SK-N-SH (cell line): ENCODE measurements at regions not wholly inside any gene's neighbourhood (a gene's known extent, or its start where the extent isn't known, plus 50 kb on each side); places are given as distances from the start of the nearest gene placed in this dataset.

Experiments used
- CTCF ChIA-PET: fragments of 300-600, 350-600 bp; formaldehyde crosslinking; extraction: SDS; loops from one replicate; lab custom pipeline; 2021; lab: Yijun Ruan, JAX
- POLR2A ChIA-PET: fragments of 350-600 bp; sonication (Branson Sonifier 250); formaldehyde crosslinking; extraction: SDS; loops from one replicate; lab custom pipeline; 2020; ENCODE audit warnings: antibody characterized with exemption, inconsistent platforms; lab: Yijun Ruan, JAX
- DNase-seq: peaks from one replicate; pipeline ENCODE4 v3.0.0; 2012
- H2AFZ ChIP-seq: fragments of 200-600 bp; sonication (generic); 2 replicates; pipeline ENCODE4 v1.8.1; 2016; ENCODE audit warnings: antibody characterized with exemption, mild to moderate bottlenecking, low read depth
- H3F3A ChIP-seq: fragments of 200-600 bp; sonication (generic); replicated peaks from 2 replicates; pipeline ENCODE3; 2016; ENCODE audit warnings: antibody characterized with exemption, mild to moderate bottlenecking; ENCODE audit not compliant: insufficient read depth
- H3K27ac ChIP-seq, 2 experiments: fragments of 200-500 bp in 1 of 2; fragments of 200-600 bp in 1 of 2; sonication (Bioruptor generic) in 1 of 2; sonication (generic), shearing (Covaris generic) in 1 of 2; 2 replicates each; pipeline versions ENCODE4 v1.5.1 to v1.6.1; 2014 to 2016; ENCODE audit warnings: low read depth in 2 of 2, inconsistent platforms in 1 of 2, low read length in 1 of 2, mild to moderate bottlenecking in 1 of 2, mixed read lengths in 1 of 2
- H3K27me3 ChIP-seq: fragments of 200-600 bp; sonication (generic), shearing (Covaris generic); 2 replicates; pipeline ENCODE4 v1.6.1; 2016; ENCODE audit warnings: mixed run types; ENCODE audit not compliant: insufficient read depth
- H3K36me3 ChIP-seq, 2 experiments: fragments of 200-500 bp in 1 of 2; fragments of 200-600 bp in 1 of 2; sonication (Bioruptor generic) in 1 of 2; sonication (generic) in 1 of 2; replicated peaks in 1 of 2; 2 replicates each; pipeline versions ENCODE3 to v1.5.1; 2014 to 2016; ENCODE audit warnings: low read length in 1 of 2, mild to moderate bottlenecking in 1 of 2; ENCODE audit not compliant: insufficient read depth in 2 of 2, control insufficient read depth in 1 of 2
- H3K4me1 ChIP-seq, 2 experiments: fragments of 200-500 bp in 1 of 2; fragments of 200-600 bp in 1 of 2; sonication (Bioruptor generic) in 1 of 2; sonication (generic), shearing (Covaris generic) in 1 of 2; 2 replicates each; pipeline versions ENCODE4 v1.5.1 to v1.6.1; 2014 to 2016; ENCODE audit warnings: low read depth in 1 of 2, low read length in 1 of 2, mixed run types in 1 of 2; ENCODE audit not compliant: insufficient read depth in 2 of 2, control insufficient read depth in 1 of 2
- H3K4me2 ChIP-seq: fragments of 200-600 bp; sonication (generic), shearing (Covaris generic); 2 replicates; pipeline ENCODE4 v1.6.1; 2017; ENCODE audit warnings: mixed run types
- H3K4me3 ChIP-seq, 2 experiments: fragments of 200-500 bp in 1 of 2; fragments of 200-600 bp in 1 of 2; sonication (Bioruptor generic) in 1 of 2; sonication (generic), shearing (Covaris generic) in 1 of 2; 2 replicates each; pipeline versions ENCODE4 v1.5.1 to v1.8.1; 2014 to 2016; ENCODE audit warnings: low read depth in 2 of 2, inconsistent platforms in 1 of 2, low read length in 1 of 2, mild to moderate bottlenecking in 1 of 2, mixed read lengths in 1 of 2, moderate library complexity in 1 of 2
- H3K79me2 ChIP-seq: fragments of 200-600 bp; sonication (generic); 2 replicates; pipeline ENCODE4 v1.8.1; 2017; ENCODE audit warnings: mild to moderate bottlenecking; ENCODE audit not compliant: insufficient read depth
- H3K9ac ChIP-seq: fragments of 200-600 bp; sonication (generic); 2 replicates; pipeline ENCODE4 v1.6.1; 2017; ENCODE audit warnings: mixed run types
- H3K9me2 ChIP-seq: fragments of 200-600 bp; sonication (generic); 2 replicates; pipeline ENCODE4 v1.6.1; 2017; ENCODE audit warnings: mixed run types
- H3K9me3 ChIP-seq: fragments of 200-600 bp; sonication (generic); 2 replicates; pipeline ENCODE4 v1.6.1; 2017; ENCODE audit warnings: mixed run types, mild to moderate bottlenecking, moderate library complexity
- H4K20me1 ChIP-seq: fragments of 200-600 bp; sonication (generic); 2 replicates; pipeline ENCODE4 v1.6.1; 2017; ENCODE audit warnings: mild to moderate bottlenecking, mixed run types; ENCODE audit not compliant: insufficient read depth
- CHD2 ChIP-seq: fragments of 150-350 bp; IDR thresholded peaks from 2 replicates; pipeline ENCODE4 v1.6.1; 2018; ENCODE audit warnings: low read length; ENCODE audit not compliant: partially characterized antibody
- EP300 ChIP-seq, 2 experiments: IDR thresholded peaks; 2 replicates each; pipeline versions ENCODE4 v1.4.0 to v1.6.1; 2012; ENCODE audit warnings: borderline replicate concordance in 1 of 2, low read depth in 1 of 2, low read length in 1 of 2
- FOSL2 ChIP-seq: IDR thresholded peaks from 2 replicates; pipeline ENCODE4 v1.4.0; 2012; ENCODE audit warnings: low read depth, mild to moderate bottlenecking, moderate library complexity, borderline replicate concordance
- FOXJ3 ChIP-seq: sonication (generic); formaldehyde crosslinking; IDR thresholded peaks from 2 replicates; pipeline ENCODE4 v1.5.1; 2020; ENCODE audit warnings: mild to moderate bottlenecking, missing genetic modification reagents
- GABPA ChIP-seq: IDR thresholded peaks from 2 replicates; pipeline ENCODE4 v1.4.0; 2012; ENCODE audit warnings: low read depth, mild to moderate bottlenecking
- GATA2 ChIP-seq: sonication (generic); formaldehyde crosslinking; IDR thresholded peaks from 2 replicates; pipeline ENCODE4 v1.5.0; 2020; ENCODE audit warnings: mild to moderate bottlenecking, missing genetic modification reagents
- MXI1 ChIP-seq: IDR thresholded peaks from 2 replicates; pipeline ENCODE4 v1.6.1; 2012; ENCODE audit warnings: mild to moderate bottlenecking, low read depth, low read length, improper control_type of control experiment
- NRF1 ChIP-seq: IDR thresholded peaks from 2 replicates; pipeline ENCODE4 v1.6.1; 2012; ENCODE audit warnings: low read depth, mild to moderate bottlenecking, low read length
- RAD21 ChIP-seq: IDR thresholded peaks from 2 replicates; pipeline ENCODE4 v1.6.1; 2012; ENCODE audit warnings: mild to moderate bottlenecking, low read length
- RCOR1 ChIP-seq: fragments of 150-350 bp; IDR thresholded peaks from 2 replicates; pipeline ENCODE4 v1.6.1; 2017; ENCODE audit warnings: antibody characterized with exemption, low read length
- RFX5 ChIP-seq: IDR thresholded peaks from 2 replicates; pipeline ENCODE4 v1.6.1; 2012; ENCODE audit warnings: mild to moderate bottlenecking, improper control_type of control experiment, low read length
- SMC3 ChIP-seq: IDR thresholded peaks from 2 replicates; pipeline ENCODE4 v1.6.1; 2012; ENCODE audit warnings: low read depth, low read length, improper control_type of control experiment
- TAF1 ChIP-seq: IDR thresholded peaks from 2 replicates; pipeline ENCODE4 v1.6.1; 2012; ENCODE audit warnings: low read depth, mild to moderate bottlenecking, low read length, moderate library complexity, borderline replicate concordance
- YY1 ChIP-seq: IDR thresholded peaks from 2 replicates; pipeline ENCODE4 v1.4.0; 2012; ENCODE audit warnings: low read depth, mild to moderate bottlenecking
- WGBS: methylation state at CpG from one replicate; pipeline ENCODE4 v1.1.6; 2017; ENCODE audit warnings: low lambda C conversion rate; 5-methylcytosine and 5-hydroxymethylcytosine counted together
- TF ChIP-seq, protein P1 (sequence below): IDR thresholded peaks from 2 replicates; pipeline ENCODE4 v1.4.0; 2012; ENCODE audit warnings: low read depth
- TF ChIP-seq, protein P2 (sequence below): fragments of 150-350 bp; IDR thresholded peaks from 2 replicates; pipeline ENCODE4 v1.6.1; 2016; ENCODE audit warnings: mild to moderate bottlenecking, low read depth, low read length
- TF ChIP-seq, protein P3 (sequence below): IDR thresholded peaks from 2 replicates; pipeline ENCODE4 v1.6.1; 2012; ENCODE audit warnings: mild to moderate bottlenecking, low read depth, low read length, moderate library complexity

DNA sequence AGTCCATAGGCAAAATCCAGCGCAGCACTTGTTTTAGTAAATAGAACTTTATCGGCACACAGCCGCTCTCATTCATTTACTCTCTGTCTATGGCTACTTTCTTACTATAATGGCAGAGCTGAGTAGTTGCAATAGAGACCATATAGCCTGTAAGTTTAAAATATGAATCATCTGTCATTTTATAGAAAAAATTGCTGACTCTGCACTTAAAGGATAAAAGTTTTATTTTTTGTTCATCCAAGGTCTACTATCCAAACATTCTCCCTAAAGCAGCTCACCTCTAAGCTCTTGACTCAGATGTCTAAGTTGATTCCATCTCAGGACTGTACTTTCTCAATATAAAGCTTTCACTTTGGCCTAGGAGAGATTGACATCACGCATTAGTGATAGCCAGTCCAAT, 825.7 kb downstream of the OLFM4 start:
- Histone ChIP-seq H3K36me3 (no peaks in the 10 kb centered on the region), H3K9me2 (no peaks in the 10 kb centered on the region), H3K9me3 (no peaks in the 10 kb centered on the region; the same call in 1 of the 2 replicates), H3F3A (no peaks in the 10 kb centered on the region), H3K9ac (no peak overlapping the region), H3K79me2 (no peaks in the 10 kb centered on the region), H3K4me3 (no peak overlapping the region), H3K27me3 (no peaks in the 10 kb centered on the region), H3K27ac (no peak overlapping the region), H2AFZ (no peak overlapping the region), H3K4me1 (no peaks in the 10 kb centered on the region), H3K4me2 (no peak overlapping the region), H4K20me1 (no peaks in the 10 kb centered on the region)
- ChIA-PET POLR2A (no interaction called here), CTCF (interaction anchor here (0.9 kb wide), 1 partner anchor 20 kb away, joined by 3 read pairs; no protein-coding TSS in a partner anchor)
- no peak for DNase-seq
- TF ChIP-seq YY1 (no peak), GATA2 (CRISPR knock-in tag) (no peak), GABPA (no peak), MXI1 (no peak), FOXJ3 (CRISPR knock-in tag) (no peak), RFX5 (no peak), SMC3 (no peak), FOSL2 (no peak), NRF1 (no peak), RCOR1 (no peak), TAF1 (no peak), RAD21 (no peak), EP300 (IDR thresholded peaks at IDR 0.05; ENCODE audit: borderline replicate concordance in 1 of 2, low read depth in 1 of 2, low read length in 1 of 2) (no peak), CHD2 (no peak)
- TF ChIP-seq, protein P1, sequence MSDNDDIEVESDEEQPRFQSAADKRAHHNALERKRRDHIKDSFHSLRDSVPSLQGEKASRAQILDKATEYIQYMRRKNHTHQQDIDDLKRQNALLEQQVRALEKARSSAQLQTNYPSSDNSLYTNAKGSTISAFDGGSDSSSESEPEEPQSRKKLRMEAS, result no peak
- TF ChIP-seq, protein P2, sequence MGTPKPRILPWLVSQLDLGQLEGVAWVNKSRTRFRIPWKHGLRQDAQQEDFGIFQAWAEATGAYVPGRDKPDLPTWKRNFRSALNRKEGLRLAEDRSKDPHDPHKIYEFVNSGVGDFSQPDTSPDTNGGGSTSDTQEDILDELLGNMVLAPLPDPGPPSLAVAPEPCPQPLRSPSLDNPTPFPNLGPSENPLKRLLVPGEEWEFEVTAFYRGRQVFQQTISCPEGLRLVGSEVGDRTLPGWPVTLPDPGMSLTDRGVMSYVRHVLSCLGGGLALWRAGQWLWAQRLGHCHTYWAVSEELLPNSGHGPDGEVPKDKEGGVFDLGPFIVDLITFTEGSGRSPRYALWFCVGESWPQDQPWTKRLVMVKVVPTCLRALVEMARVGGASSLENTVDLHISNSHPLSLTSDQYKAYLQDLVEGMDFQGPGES, result no peak
- TF ChIP-seq, protein P3, sequence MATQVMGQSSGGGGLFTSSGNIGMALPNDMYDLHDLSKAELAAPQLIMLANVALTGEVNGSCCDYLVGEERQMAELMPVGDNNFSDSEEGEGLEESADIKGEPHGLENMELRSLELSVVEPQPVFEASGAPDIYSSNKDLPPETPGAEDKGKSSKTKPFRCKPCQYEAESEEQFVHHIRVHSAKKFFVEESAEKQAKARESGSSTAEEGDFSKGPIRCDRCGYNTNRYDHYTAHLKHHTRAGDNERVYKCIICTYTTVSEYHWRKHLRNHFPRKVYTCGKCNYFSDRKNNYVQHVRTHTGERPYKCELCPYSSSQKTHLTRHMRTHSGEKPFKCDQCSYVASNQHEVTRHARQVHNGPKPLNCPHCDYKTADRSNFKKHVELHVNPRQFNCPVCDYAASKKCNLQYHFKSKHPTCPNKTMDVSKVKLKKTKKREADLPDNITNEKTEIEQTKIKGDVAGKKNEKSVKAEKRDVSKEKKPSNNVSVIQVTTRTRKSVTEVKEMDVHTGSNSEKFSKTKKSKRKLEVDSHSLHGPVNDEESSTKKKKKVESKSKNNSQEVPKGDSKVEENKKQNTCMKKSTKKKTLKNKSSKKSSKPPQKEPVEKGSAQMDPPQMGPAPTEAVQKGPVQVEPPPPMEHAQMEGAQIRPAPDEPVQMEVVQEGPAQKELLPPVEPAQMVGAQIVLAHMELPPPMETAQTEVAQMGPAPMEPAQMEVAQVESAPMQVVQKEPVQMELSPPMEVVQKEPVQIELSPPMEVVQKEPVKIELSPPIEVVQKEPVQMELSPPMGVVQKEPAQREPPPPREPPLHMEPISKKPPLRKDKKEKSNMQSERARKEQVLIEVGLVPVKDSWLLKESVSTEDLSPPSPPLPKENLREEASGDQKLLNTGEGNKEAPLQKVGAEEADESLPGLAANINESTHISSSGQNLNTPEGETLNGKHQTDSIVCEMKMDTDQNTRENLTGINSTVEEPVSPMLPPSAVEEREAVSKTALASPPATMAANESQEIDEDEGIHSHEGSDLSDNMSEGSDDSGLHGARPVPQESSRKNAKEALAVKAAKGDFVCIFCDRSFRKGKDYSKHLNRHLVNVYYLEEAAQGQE, result no peak
- WGBS, result 56% methylated on average over 4 of the region's 4 CpGs
